HG03442 (cell line): ENCODE measurements at regions not wholly inside any gene's neighbourhood (a gene's known extent, or its start where the extent isn't known, plus 50 kb on each side); places are given as distances from the start of the nearest gene placed in this dataset.

Experiments used
- ATAC-seq: cut with Tn5 transposase; IDR thresholded peaks from one replicate; pipeline ENCODE4 v1.9.1; 2021; ENCODE audit warnings: mild to moderate bottlenecking, moderate library complexity; ENCODE audit not compliant: unreplicated experiment

DNA sequence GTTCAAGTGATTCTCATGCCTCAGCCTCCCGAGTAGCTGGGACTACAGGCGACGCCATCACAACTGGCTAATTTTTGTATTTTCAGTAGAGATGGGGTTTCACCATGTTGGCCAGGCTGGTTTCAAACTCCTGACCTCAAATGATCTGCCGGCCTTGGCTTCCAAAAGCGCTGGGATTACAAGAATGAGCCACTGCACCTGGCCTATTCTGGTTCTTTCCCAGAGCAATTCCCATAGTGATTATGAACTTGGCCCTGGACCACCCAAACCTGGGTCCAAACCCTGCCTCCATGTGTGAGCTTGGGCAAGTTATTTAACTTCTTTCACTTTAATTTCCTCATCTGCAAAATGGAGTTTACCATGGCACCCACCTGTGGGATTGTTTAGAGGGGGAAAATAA is 61.5 kb upstream of the HEPHL1 start:
- no peak for ATAC-seq

- ATAC-seq: no peak
Observed at GRCh38 chr11:93963072-93963471, 58.1 kb upstream of the HEPHL1 start.

- no peak for ATAC-seq
Observed at GRCh38 chr11:93967258-93967657, 53.9 kb upstream of the HEPHL1 start.

DNA sequence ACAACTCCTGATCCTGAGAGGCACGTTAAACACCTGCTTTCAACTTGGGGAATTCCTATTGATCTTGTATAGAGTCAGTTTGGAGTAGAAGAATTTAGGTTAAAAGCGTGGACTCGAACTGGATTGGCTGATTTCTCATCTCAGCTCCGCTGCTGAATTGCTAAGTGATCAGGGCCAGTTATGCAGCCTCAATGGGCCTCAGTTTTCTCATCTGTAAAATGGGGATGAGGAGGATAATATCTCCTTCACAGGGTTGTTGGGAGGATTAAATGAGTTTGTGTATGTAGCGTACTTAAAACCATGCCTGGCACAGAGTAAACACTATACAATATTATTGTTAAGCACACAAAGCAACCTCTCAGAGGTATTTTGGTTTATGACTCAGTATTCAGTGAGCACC is 53.2 kb upstream of the HEPHL1 start:
- no peak for ATAC-seq

- ATAC-seq: no peak
Observed at GRCh38 chr11:93969925-93970922, 50.9 kb upstream of the HEPHL1 start.
